CD4-positive, alpha-beta T cell (primary cell): ENCODE measurements at regions not wholly inside any gene's neighbourhood (a gene's known extent, or its start where the extent isn't known, plus 50 kb on each side); places are given as distances from the start of the nearest gene placed in this dataset.

Experiments used
- ATAC-seq: fragments of 200-7000 bp; cut with Tn5 transposase; one replicate; pipeline ENCODE4 v1.10.0; 2022; ENCODE audit warnings: mild to moderate bottlenecking; ENCODE audit not compliant: poor library complexity
- CTCF ChIA-PET: fragments of 350-600 bp; sonication (Branson Sonifier 250); formaldehyde crosslinking; loops from one replicate; lab custom pipeline; 2021; ENCODE audit warnings: antibody characterized with exemption, inconsistent platforms; lab: Charles Lee
- POLR2A ChIA-PET: fragments of 350-600 bp; sonication (Branson Sonifier 250); formaldehyde crosslinking; loops from one replicate; lab custom pipeline; 2021; ENCODE audit warnings: antibody characterized with exemption, inconsistent platforms; lab: Charles Lee
- DNase-seq, 14 experiments: peaks; one replicate each; pipeline ENCODE4 v3.0.0-alpha.2; 2013 to 2020; ENCODE audit warnings: mixed read lengths in 2 of 14
- H3K27ac ChIP-seq, 2 donors: one replicate each; pipeline versions ENCODE4 v1.5.1 to v1.7.0; 2013; ENCODE audit warnings: low read length in 2 of 2, low read depth in 1 of 2, mild to moderate bottlenecking in 1 of 2
- H3K27me3 ChIP-seq, 2 experiments: 1 replicate in 1 of 2; 2 replicates in 1 of 2; pipeline versions ENCODE4 v1.6.1 to v1.7.0; 2013; ENCODE audit warnings: low read length in 2 of 2, control low read depth in 1 of 2, mild to moderate bottlenecking in 1 of 2, moderate library complexity in 1 of 2; ENCODE audit not compliant: insufficient read depth in 2 of 2, control insufficient read depth in 1 of 2
- H3K36me3 ChIP-seq: one replicate; pipeline ENCODE4 v1.6.1; 2013; ENCODE audit warnings: low read length, control low read depth; ENCODE audit not compliant: insufficient read depth
- H3K4me1 ChIP-seq: one replicate; pipeline ENCODE4 v1.6.1; 2013; ENCODE audit warnings: low read length, control low read depth; ENCODE audit not compliant: insufficient read depth
- H3K4me3 ChIP-seq: one replicate; pipeline ENCODE4 v1.5.1; 2013; ENCODE audit warnings: mild to moderate bottlenecking, low read length, moderate library complexity
- H3K9me3 ChIP-seq, 2 experiments: 1 replicate in 1 of 2; 2 replicates in 1 of 2; pipeline versions ENCODE4 v1.6.1 to v1.7.0; 2013; ENCODE audit warnings: low read length in 2 of 2, mild to moderate bottlenecking in 2 of 2, control low read depth in 1 of 2, moderate library complexity in 1 of 2; ENCODE audit not compliant: control insufficient read depth in 1 of 2, insufficient read depth in 1 of 2
- H3K27ac Mint-ChIP-seq: one replicate; pipeline ENCODE4 v1.8.0; 2020; ENCODE audit warnings: mixed read lengths
- H3K27me3 Mint-ChIP-seq: one replicate; pipeline ENCODE4 v1.8.0; 2021; ENCODE audit warnings: mixed read lengths
- H3K36me3 Mint-ChIP-seq: one replicate; pipeline ENCODE4 v1.8.0; 2021; ENCODE audit warnings: low read depth, mixed read lengths
- H3K4me1 Mint-ChIP-seq: one replicate; pipeline ENCODE4 v1.8.0; 2021; ENCODE audit warnings: low read depth, mixed read lengths
- H3K4me3 Mint-ChIP-seq: one replicate; pipeline ENCODE4 v1.8.0; 2020; ENCODE audit warnings: mild to moderate bottlenecking, mixed read lengths
- H3K9me3 Mint-ChIP-seq: one replicate; pipeline ENCODE4 v1.8.0; 2020; ENCODE audit warnings: mixed read lengths
- intact Hi-C, 2 experiments: fragments of 100-400 bp; cut with DNase I in 1 of 2; cut with micrococcal nuclease in 1 of 2; formaldehyde crosslinking; loops; one replicate each; pipeline versions ENCODE4 v1.15.1 to v1.9.0; 2023 to 2025; cut with DNase I, micrococcal nuclease
- TF ChIP-seq, protein P1 (sequence below): fragments of 200-600 bp; IDR thresholded peaks from one replicate; pipeline ENCODE4 v1.8.0; 2022; ENCODE audit warnings: antibody characterized with exemption, mild to moderate bottlenecking

DNA sequence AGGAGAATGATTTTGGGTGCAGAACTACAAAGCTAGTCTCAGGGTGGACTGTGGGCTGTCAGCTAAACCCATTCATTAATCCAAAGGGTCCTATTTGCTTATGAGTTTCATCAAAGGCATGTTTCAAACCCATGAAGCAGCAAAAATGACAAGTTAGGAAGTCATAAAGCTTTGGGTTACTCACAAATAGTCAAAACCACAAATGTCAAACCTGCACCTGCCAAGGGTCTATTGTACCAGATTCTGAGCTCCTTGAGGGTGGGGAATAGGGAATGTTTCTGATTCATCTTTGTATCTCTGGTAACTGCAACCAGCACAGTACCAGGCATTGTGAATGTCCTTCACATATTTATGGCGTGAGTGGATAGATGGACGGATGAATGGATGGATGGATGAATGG, 317.7 kb downstream of the MAF start:
- Histone ChIP-seq H3K36me3 (no peaks in the 10 kb centered on the region), H3K9me3 (no peaks in the 10 kb centered on the region), H3K27me3 (no peaks in the 10 kb centered on the region), H3K4me1 (peaks cover 72% of the 10 kb centered on the region), H3K27ac (peak overlapping the region in 1 of 2 donors; percentile 4), H3K4me3 (no peak overlapping the region)
- TF ChIP-seq, protein P1, sequence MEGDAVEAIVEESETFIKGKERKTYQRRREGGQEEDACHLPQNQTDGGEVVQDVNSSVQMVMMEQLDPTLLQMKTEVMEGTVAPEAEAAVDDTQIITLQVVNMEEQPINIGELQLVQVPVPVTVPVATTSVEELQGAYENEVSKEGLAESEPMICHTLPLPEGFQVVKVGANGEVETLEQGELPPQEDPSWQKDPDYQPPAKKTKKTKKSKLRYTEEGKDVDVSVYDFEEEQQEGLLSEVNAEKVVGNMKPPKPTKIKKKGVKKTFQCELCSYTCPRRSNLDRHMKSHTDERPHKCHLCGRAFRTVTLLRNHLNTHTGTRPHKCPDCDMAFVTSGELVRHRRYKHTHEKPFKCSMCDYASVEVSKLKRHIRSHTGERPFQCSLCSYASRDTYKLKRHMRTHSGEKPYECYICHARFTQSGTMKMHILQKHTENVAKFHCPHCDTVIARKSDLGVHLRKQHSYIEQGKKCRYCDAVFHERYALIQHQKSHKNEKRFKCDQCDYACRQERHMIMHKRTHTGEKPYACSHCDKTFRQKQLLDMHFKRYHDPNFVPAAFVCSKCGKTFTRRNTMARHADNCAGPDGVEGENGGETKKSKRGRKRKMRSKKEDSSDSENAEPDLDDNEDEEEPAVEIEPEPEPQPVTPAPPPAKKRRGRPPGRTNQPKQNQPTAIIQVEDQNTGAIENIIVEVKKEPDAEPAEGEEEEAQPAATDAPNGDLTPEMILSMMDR, result no peak
- intact Hi-C loops, result loop anchor here in 1 of 2 experiments (5.0 kb wide), 1 partner anchor 319 kb away; the partner anchor contains the start of gene MAF
- DNase-seq, result no peak
- H3K4me3 Mint-ChIP-seq, result peak overlapping the region; percentile 72
- CTCF ChIA-PET, result interaction anchor here (1.9 kb wide), 1 partner anchor 11 kb away, joined by 7 read pairs; no protein-coding TSS in a partner anchor
- no peaks in the 10 kb centered on the region for H3K36me3 Mint-ChIP-seq
- no peaks in the 10 kb centered on the region for H3K27me3 Mint-ChIP-seq
- no peaks in the 10 kb centered on the region for H3K9me3 Mint-ChIP-seq
- H3K27ac Mint-ChIP-seq, result peak overlapping the region; percentile 86
- peaks cover 85% of the 10 kb centered on the region for H3K4me1 Mint-ChIP-seq
- POLR2A ChIA-PET, result interaction anchor here (1.3 to 2.5 kb wide), 6 partner anchors 12 to 318 kb away, joined by 4 to 11 read pairs (median 4); partner anchors contain the start of gene MAF
- no peak for ATAC-seq

DNA sequence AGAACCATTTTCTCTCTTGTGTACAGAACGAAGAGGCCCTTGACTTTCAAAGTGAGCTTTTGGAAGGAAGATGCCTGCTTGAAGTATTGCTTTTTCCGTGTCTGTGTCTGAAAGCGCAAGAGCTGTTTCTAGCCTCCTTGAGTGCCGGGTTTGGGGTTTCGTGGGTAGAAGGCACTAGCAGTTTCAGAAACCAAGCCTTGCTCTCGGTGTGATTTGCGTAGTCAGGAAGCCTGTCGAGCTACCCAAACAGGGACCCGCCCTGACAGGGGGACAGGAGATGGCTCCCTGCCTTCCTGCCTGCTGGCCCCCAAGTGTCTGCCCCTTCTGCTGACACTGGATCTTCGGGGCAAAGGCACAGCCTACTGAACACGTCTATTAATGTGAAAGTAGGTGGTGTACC, 322.0 kb downstream of the MAF start:
- Histone ChIP-seq H3K9me3 (no peaks in the 10 kb centered on the region), H3K36me3 (no peaks in the 10 kb centered on the region), H3K27ac (peak overlapping the region in 1 of 2 donors; percentile 71), H3K4me1 (peaks cover 58% of the 10 kb centered on the region), H3K27me3 (no peaks in the 10 kb centered on the region), H3K4me3 (peak overlapping the region; percentile 17)
- peak overlapping the region; percentile 35 for H3K4me3 Mint-ChIP-seq
- TF ChIP-seq, protein P1, result no peak
- ChIA-PET POLR2A (interaction anchor here (0.6 to 2.5 kb wide), 8 partner anchors 8 to 329 kb away, joined by 3 to 13 read pairs (median 3); no protein-coding TSS in a partner anchor), CTCF (no interaction called here)
- intact Hi-C loops, result loop anchor here in 1 of 2 experiments (2.0 kb wide), 1 partner anchor 322 kb away; the partner anchor contains the start of gene MAF
- DNase-seq (peak; percentile 37 to 91 (median 54)), ATAC-seq (peak; percentile 89)
- H3K27ac Mint-ChIP-seq, result peak overlapping the region; percentile 88
- peaks cover 6% of the 10 kb centered on the region for H3K27me3 Mint-ChIP-seq
- H3K4me1 Mint-ChIP-seq, result peaks cover 71% of the 10 kb centered on the region
- H3K36me3 Mint-ChIP-seq, result no peaks in the 10 kb centered on the region
- no peaks in the 10 kb centered on the region for H3K9me3 Mint-ChIP-seq

DNA sequence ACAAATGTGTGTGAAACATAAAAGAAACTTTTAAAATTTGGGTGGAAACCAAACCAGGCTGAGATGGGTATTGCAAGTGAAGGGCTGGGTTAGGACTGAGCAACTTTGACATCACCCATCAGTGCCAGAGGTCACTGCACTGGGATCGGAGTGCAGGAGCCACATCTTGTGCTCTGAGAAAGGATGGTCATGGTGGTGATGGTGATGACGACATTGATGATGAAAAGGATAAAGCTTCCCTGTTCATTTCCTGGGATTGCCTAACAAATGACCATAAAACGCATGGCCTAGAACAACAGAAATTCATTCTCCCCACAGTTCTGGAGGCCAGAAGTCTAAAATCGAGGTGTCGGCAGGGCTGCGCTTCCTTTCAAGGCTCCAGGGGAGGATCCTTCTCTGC, 324.0 kb downstream of the MAF start:
- ChIA-PET POLR2A (no interaction called here), CTCF (no interaction called here)
- Mint-ChIP-seq H3K27ac (no peak overlapping the region), H3K36me3 (no peaks in the 10 kb centered on the region), H3K4me3 (no peak overlapping the region), H3K4me1 (peaks cover 71% of the 10 kb centered on the region), H3K9me3 (no peaks in the 10 kb centered on the region), H3K27me3 (peaks cover 9% of the 10 kb centered on the region)
- Histone ChIP-seq H3K4me3 (no peak overlapping the region), H3K9me3 (no peaks in the 10 kb centered on the region), H3K27me3 (no peaks in the 10 kb centered on the region), H3K4me1 (peaks cover 62% of the 10 kb centered on the region), H3K27ac (no peak overlapping the region), H3K36me3 (no peaks in the 10 kb centered on the region)
- TF ChIP-seq, protein P1, result no peak
- ATAC-seq (no peak), DNase-seq (no peak)
- intact Hi-C loops, result no loop called here
